Stimulated activated naive B cell treated with anti-CD40 and anti-IgM and Interleukin-4, amounts not matched to agents 10 μg/mL and 1 μg/mL and 100 μg/mL, for 72 hours (primary cell): ENCODE measurements at regions not wholly inside any gene's neighbourhood (a gene's known extent, or its start where the extent isn't known, plus 50 kb on each side); places are given as distances from the start of the nearest gene placed in this dataset.

Source experiments
- ATAC-seq, 2 donors: fragments of 150-1000 bp; cut with Tn5 transposase; replicated peaks; 2 replicates each; pipeline ENCODE4 v1.10.0; 2021; ENCODE audit warnings: moderate library complexity in 1 of 2
- DNase-seq: peaks from one replicate; pipeline ENCODE4 v3.0.0; 2021
- H3K27ac Mint-ChIP-seq: one replicate; pipeline ENCODE4 v1.8.0; 2022; ENCODE audit warnings: mild to moderate bottlenecking, mixed read lengths
- H3K27me3 Mint-ChIP-seq, 2 donors: one replicate each; pipeline ENCODE4 v1.8.0; 2022; ENCODE audit warnings: mixed read lengths in 2 of 2
- H3K36me3 Mint-ChIP-seq, 2 donors: one replicate each; pipeline ENCODE4 v1.8.0; 2022; ENCODE audit warnings: mixed read lengths in 2 of 2, mild to moderate bottlenecking in 1 of 2
- H3K4me1 Mint-ChIP-seq, 2 donors: one replicate each; pipeline ENCODE4 v1.8.0; 2022; ENCODE audit warnings: mixed read lengths in 2 of 2, mild to moderate bottlenecking in 1 of 2
- H3K4me3 Mint-ChIP-seq, 2 donors: one replicate each; pipeline ENCODE4 v1.8.0; 2022; ENCODE audit warnings: mild to moderate bottlenecking in 2 of 2, mixed read lengths in 2 of 2, moderate library complexity in 1 of 2
- H3K9me3 Mint-ChIP-seq, 2 donors: one replicate each; pipeline ENCODE4 v1.8.0; 2022; ENCODE audit warnings: mixed read lengths in 2 of 2, mild to moderate bottlenecking in 1 of 2

DNA sequence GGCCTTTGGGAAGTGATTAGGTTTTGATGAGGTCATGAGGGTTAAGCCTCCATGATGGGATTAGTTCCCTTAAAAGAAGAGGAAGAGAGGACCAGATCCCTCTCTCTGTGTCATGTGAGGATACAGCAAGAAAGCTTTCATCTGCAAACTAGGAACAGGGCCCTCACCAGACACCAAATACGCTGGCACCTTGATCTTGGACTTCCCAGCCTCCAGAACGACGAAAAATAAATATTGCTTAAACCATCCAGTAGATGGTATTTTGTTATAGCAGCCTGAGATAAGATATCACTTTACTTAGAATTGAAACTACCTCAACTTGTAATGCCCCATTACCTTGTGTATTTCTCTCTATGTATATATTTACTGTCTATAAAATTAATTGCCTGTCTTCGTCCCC lies 65.4 kb upstream of the NNAT start:
- H3K27me3 Mint-ChIP-seq: peaks cover 24 to 28% of the 10 kb centered on the region in 2 donors
- peaks cover 28 to 29% of the 10 kb centered on the region in 2 donors for H3K9me3 Mint-ChIP-seq
- no peak for DNase-seq
- H3K4me1 Mint-ChIP-seq: no peaks in the 10 kb centered on the region
- H3K4me3 Mint-ChIP-seq: no peak overlapping the region
- no peak overlapping the region for H3K27ac Mint-ChIP-seq
- H3K36me3 Mint-ChIP-seq: peaks cover 3 to 20% of the 10 kb centered on the region in 2 donors
- no peak for ATAC-seq

DNA sequence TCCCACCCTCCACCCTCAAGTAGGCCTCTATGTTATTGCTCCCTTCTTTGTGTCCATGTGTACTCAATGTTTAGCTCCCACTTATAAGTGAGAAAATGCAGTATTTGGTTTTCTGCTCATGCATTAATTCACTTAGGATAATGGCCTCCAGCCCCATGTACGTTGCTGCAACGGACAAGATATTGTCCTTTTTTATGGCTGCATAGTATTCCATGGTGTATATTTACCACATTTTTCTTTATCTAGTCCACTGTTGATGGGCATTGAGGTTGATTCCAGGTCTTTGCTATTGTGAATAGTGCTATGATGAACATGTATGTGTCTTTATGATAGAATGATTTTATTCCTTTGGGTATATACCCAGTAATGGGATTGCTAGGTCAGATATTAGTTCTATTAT lies 64.1 kb upstream of the NNAT start:
- Mint-ChIP-seq H3K27me3 (peaks cover 24 to 29% of the 10 kb centered on the region in 2 donors), H3K36me3 (peaks cover 3 to 20% of the 10 kb centered on the region in 2 donors), H3K9me3 (peaks cover 28 to 29% of the 10 kb centered on the region in 2 donors), H3K4me1 (no peaks in the 10 kb centered on the region), H3K27ac (no peak overlapping the region), H3K4me3 (no peak overlapping the region)
- DNase-seq: no peak
- no peak for ATAC-seq

DNA sequence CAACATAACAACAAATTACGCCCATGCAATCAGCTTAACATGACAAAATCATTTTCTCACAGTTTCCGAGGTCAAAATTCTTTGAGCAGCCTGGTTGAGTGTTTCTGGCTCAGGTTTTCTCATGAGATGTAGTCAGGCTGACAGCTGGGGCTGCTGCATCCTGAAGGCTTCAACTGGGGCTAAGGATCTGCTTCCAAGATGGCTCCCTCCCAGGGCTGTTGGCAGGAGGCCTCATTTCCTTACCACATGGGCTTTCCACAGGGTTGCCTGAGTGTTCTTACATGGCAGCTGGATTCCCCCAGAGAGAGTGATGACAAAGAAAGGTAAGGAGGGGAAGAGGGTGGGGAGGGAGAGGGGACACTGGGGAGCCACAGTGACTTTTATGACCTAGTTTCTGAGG lies 63.1 kb upstream of the NNAT start:
- ATAC-seq: no peak
- no peaks in the 10 kb centered on the region for H3K4me1 Mint-ChIP-seq
- DNase-seq: no peak
- H3K9me3 Mint-ChIP-seq: peaks cover 28 to 29% of the 10 kb centered on the region in 2 donors
- peaks cover 3 to 20% of the 10 kb centered on the region in 2 donors for H3K36me3 Mint-ChIP-seq
- peaks cover 23 to 28% of the 10 kb centered on the region in 2 donors for H3K27me3 Mint-ChIP-seq
- no peak overlapping the region for H3K27ac Mint-ChIP-seq
- no peak overlapping the region for H3K4me3 Mint-ChIP-seq

DNA sequence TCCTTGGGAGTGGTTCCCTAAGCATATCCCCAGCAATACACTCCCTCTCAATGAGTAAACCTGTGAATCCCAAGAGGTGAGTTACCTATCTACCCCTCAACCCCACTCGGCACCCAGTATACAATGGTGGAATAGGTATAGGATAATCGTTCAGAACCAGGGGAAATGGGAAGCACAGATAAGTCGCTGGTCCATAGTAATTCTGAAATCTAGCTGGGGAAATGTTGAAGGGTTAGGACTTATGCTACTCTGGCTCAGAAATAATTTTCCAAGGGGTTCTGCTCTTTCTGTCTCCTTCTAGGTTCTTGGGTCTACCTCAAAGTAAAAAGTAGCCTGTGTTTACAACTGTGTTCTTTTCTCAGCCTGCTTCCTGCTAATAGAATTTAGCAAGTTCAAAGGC lies 62.3 kb upstream of the NNAT start:
- no peak overlapping the region for H3K4me3 Mint-ChIP-seq
- H3K27ac Mint-ChIP-seq: no peak overlapping the region
- H3K4me1 Mint-ChIP-seq: no peaks in the 10 kb centered on the region
- ATAC-seq: no peak
- peaks cover 24 to 29% of the 10 kb centered on the region in 2 donors for H3K9me3 Mint-ChIP-seq
- peaks cover 15 to 19% of the 10 kb centered on the region in 2 donors for H3K27me3 Mint-ChIP-seq
- DNase-seq: no peak
- peaks cover 3 to 19% of the 10 kb centered on the region in 2 donors for H3K36me3 Mint-ChIP-seq

DNA sequence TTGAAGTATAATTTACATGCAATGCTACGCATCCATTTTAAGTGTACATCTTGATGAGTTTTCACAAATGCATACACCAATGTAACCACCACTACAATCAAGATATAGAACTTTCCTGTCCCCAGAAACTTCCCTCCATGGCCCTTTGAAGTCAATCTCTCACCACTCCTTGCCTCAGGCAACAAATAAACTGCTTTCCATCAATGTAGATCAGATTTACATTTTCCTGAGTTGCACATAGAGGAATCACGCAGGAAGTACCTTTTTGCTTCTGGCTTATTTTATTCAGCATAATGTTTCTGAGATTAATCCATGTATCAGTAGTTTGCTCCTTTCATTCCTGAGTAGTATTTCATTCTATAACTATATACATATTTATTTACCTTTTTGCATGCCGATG lies 59.6 kb upstream of the NNAT start:
- no peak overlapping the region for H3K27ac Mint-ChIP-seq
- H3K4me3 Mint-ChIP-seq: no peak overlapping the region
- peaks cover 10 to 11% of the 10 kb centered on the region in 2 donors for H3K9me3 Mint-ChIP-seq
- peaks cover 0 to under 1% of the 10 kb centered on the region in 2 donors for H3K36me3 Mint-ChIP-seq
- ATAC-seq (no peak), DNase-seq (no peak)
- H3K27me3 Mint-ChIP-seq: peaks cover 21 to 24% of the 10 kb centered on the region in 2 donors
- no peaks in the 10 kb centered on the region for H3K4me1 Mint-ChIP-seq

DNA sequence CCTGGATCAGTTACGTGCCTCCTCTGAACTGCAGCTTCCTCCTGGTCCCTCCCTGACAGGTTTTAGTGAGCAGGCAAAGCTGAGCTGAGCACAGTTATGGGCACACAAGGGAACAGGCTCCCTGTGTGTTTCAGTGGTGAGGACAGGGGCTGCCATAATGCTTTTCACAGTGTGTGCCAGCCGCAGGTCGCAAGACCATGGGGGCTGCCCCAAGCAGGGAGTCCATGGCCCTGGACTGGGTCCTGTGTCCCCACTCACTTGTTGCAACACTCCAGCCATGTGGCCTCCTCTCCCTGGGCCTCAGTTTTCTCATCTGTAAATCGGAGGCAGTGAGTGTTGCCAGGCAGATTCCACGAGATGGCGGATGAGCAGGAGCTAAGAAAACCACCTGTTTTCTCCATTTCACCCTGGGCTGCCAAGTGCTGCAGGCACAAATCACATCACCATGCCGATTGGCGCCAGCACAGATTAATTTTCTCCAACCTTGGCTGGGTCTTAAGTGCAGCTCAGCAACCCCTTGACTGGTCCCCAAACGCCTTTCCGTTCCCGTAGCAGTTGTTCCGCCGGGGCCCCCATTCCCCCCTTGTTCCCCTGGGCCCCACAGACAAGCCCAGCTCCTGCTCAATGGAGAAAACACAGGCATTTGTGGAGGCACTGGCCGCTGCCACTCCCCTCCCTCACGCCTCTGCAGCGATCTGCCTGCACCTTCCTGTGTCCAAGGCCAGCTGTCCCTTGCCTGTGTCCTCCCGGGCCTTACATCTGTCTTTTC lies 57.1 kb upstream of the NNAT start:
- DNase-seq (no peak), ATAC-seq (no peak)
- Mint-ChIP-seq H3K27ac (no peak overlapping the region), H3K27me3 (peaks cover 28 to 29% of the 10 kb centered on the region in 2 donors), H3K4me1 (no peaks in the 10 kb centered on the region), H3K36me3 (no peaks in the 10 kb centered on the region), H3K9me3 (peaks cover 4 to 6% of the 10 kb centered on the region in 2 donors), H3K4me3 (no peak overlapping the region)

DNA sequence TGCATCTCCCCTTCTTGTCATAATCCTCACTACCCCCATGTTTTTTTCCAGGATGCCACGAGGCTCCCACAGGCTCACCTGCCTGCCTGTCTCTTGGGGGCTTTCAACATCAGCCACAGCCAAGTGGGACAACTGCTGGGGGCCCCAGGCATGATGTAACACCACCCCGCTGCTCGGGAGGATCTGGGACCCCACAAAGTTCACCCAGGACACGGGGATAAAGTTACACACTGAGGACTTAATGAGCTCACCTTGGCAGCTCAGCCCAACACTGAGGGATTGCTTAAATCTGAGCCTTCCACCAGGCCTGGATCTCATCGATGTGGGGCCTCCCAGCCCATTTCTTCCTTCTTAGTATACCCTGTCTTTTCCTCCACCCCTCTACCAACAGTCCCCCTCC lies 56.4 kb upstream of the NNAT start:
- H3K36me3 Mint-ChIP-seq: no peaks in the 10 kb centered on the region
- ATAC-seq (no peak), DNase-seq (no peak)
- no peak overlapping the region for H3K4me3 Mint-ChIP-seq
- peaks cover 0 to 3% of the 10 kb centered on the region in 2 donors for H3K4me1 Mint-ChIP-seq
- H3K27ac Mint-ChIP-seq: peak overlapping the region; percentile 6
- H3K9me3 Mint-ChIP-seq: peaks cover 3 to 4% of the 10 kb centered on the region in 2 donors
- H3K27me3 Mint-ChIP-seq: peaks cover 31 to 36% of the 10 kb centered on the region in 2 donors
